Mesenchymal stem cell (in vitro differentiated cells and primary cell): ENCODE measurements at regions not wholly inside any gene's neighbourhood (a gene's known extent, or its start where the extent isn't known, plus 50 kb on each side); places are given as distances from the start of the nearest gene placed in this dataset.

Experiments
- DNase-seq: peaks from one replicate; pipeline ENCODE4 v3.0.0-alpha.2; 2013
- H2AFZ ChIP-seq: one replicate; pipeline ENCODE4 v1.6.1; 2013; ENCODE audit warnings: low read depth, mild to moderate bottlenecking, control low read depth, inconsistent platforms, low read length, moderate library complexity
- H2AK5ac ChIP-seq: 2 replicates; pipeline ENCODE4 v1.6.1; 2013; ENCODE audit warnings: low read length, moderate library complexity, mild to moderate bottlenecking, inconsistent platforms; ENCODE audit not compliant: severe bottlenecking
- H2BK120ac ChIP-seq: one replicate; pipeline ENCODE4 v1.6.1; 2013; ENCODE audit warnings: low read depth, mild to moderate bottlenecking, inconsistent platforms, low read length, moderate library complexity
- H2BK12ac ChIP-seq, 2 experiments: one replicate each; pipeline ENCODE4 v1.6.1; 2013; ENCODE audit warnings: inconsistent platforms in 2 of 2, low read length in 2 of 2, mild to moderate bottlenecking in 2 of 2, moderate library complexity in 2 of 2, control low read depth in 1 of 2
- H2BK15ac ChIP-seq: one replicate; pipeline ENCODE4 v1.6.1; 2013; ENCODE audit warnings: mild to moderate bottlenecking, low read depth, inconsistent platforms; ENCODE audit not compliant: poor library complexity, severe bottlenecking
- H2BK5ac ChIP-seq: 2 replicates; pipeline ENCODE4 v1.6.1; 2013; ENCODE audit warnings: low read depth, mild to moderate bottlenecking, low read length, control low read depth, inconsistent platforms; ENCODE audit not compliant: poor library complexity, severe bottlenecking
- H3K14ac ChIP-seq, 2 experiments: one replicate each; pipeline ENCODE4 v1.6.1; 2013; ENCODE audit warnings: inconsistent platforms in 2 of 2, low read length in 2 of 2, control low read depth in 1 of 2, mild to moderate bottlenecking in 1 of 2, moderate library complexity in 1 of 2
- H3K18ac ChIP-seq, 2 experiments: one replicate each; pipeline ENCODE4 v1.6.1; 2013; ENCODE audit warnings: inconsistent platforms in 2 of 2, low read length in 2 of 2, control low read depth in 1 of 2, low read depth in 1 of 2, mild to moderate bottlenecking in 1 of 2
- H3K23ac ChIP-seq, 2 experiments: one replicate each; pipeline ENCODE4 v1.6.1; 2013; ENCODE audit warnings: inconsistent platforms in 2 of 2, low read length in 2 of 2, mild to moderate bottlenecking in 2 of 2, moderate library complexity in 2 of 2, control low read depth in 1 of 2
- H3K27ac ChIP-seq: 2 replicates; pipeline ENCODE4 v1.5.1; 2013; ENCODE audit warnings: mild to moderate bottlenecking, moderate library complexity, low read length, control low read depth, inconsistent platforms; ENCODE audit not compliant: poor library complexity, severe bottlenecking
- H3K27me3 ChIP-seq, 2 experiments: 2 replicates each; pipeline versions ENCODE4 v1.6.1 to v1.7.0; 2013; ENCODE audit warnings: low read length in 2 of 2, mild to moderate bottlenecking in 2 of 2, moderate library complexity in 2 of 2, control low read depth in 1 of 2, inconsistent platforms in 1 of 2; ENCODE audit not compliant: control insufficient read depth in 1 of 2, insufficient read depth in 1 of 2
- H3K36me3 ChIP-seq, 2 experiments: 2 replicates each; pipeline versions ENCODE4 v1.6.1 to v1.7.0; 2013; ENCODE audit warnings: low read length in 2 of 2, control low read depth in 1 of 2, inconsistent platforms in 1 of 2, low read depth in 1 of 2, mild to moderate bottlenecking in 1 of 2; ENCODE audit not compliant: insufficient read depth in 2 of 2, control insufficient read depth in 1 of 2
- H3K4ac ChIP-seq, 2 experiments: one replicate each; pipeline ENCODE4 v1.6.1; 2013; ENCODE audit warnings: inconsistent platforms in 2 of 2, low read length in 2 of 2, mild to moderate bottlenecking in 2 of 2, moderate library complexity in 2 of 2, control low read depth in 1 of 2, low read depth in 1 of 2
- H3K4me1 ChIP-seq: 2 replicates; pipeline ENCODE4 v1.6.1; 2013; ENCODE audit warnings: low read depth, low read length, control low read depth; ENCODE audit not compliant: control insufficient read depth, insufficient read depth
- H3K4me2 ChIP-seq: 2 replicates; pipeline ENCODE4 v1.6.1; 2013; ENCODE audit warnings: low read length, mild to moderate bottlenecking, inconsistent platforms; ENCODE audit not compliant: poor library complexity, severe bottlenecking
- H3K4me3 ChIP-seq, 2 experiments: 2 replicates each; pipeline versions ENCODE4 v1.5.1 to v1.7.0; 2013; ENCODE audit warnings: low read length in 2 of 2, mild to moderate bottlenecking in 2 of 2, control low read depth in 1 of 2, low read depth in 1 of 2; ENCODE audit not compliant: insufficient read depth in 1 of 2
- H3K79me1 ChIP-seq: replicated peaks from 2 replicates; pipeline ENCODE4 v1.6.1; 2013; ENCODE audit warnings: mild to moderate bottlenecking, control low read depth, low read length, inconsistent platforms; ENCODE audit not compliant: poor library complexity, severe bottlenecking
- H3K9ac ChIP-seq: 2 replicates; pipeline ENCODE4 v1.7.0; 2013; ENCODE audit warnings: mild to moderate bottlenecking, low read length, moderate library complexity
- H3K9me3 ChIP-seq: 2 replicates; pipeline ENCODE4 v1.7.0; 2013; ENCODE audit warnings: mild to moderate bottlenecking, low read length; ENCODE audit not compliant: control insufficient read depth
- H4K8ac ChIP-seq: one replicate; pipeline ENCODE4 v1.6.1; 2013; ENCODE audit warnings: inconsistent platforms, mild to moderate bottlenecking, low read length, moderate library complexity
- H4K91ac ChIP-seq: one replicate; pipeline ENCODE4 v1.6.1; 2013; ENCODE audit warnings: mild to moderate bottlenecking, low read length, inconsistent platforms
- WGBS: methylation state at CpG from one replicate; pipeline ENCODE4 v1.1.7; 2013; ENCODE audit warnings: mixed read lengths; 5-methylcytosine and 5-hydroxymethylcytosine counted together

DNA sequence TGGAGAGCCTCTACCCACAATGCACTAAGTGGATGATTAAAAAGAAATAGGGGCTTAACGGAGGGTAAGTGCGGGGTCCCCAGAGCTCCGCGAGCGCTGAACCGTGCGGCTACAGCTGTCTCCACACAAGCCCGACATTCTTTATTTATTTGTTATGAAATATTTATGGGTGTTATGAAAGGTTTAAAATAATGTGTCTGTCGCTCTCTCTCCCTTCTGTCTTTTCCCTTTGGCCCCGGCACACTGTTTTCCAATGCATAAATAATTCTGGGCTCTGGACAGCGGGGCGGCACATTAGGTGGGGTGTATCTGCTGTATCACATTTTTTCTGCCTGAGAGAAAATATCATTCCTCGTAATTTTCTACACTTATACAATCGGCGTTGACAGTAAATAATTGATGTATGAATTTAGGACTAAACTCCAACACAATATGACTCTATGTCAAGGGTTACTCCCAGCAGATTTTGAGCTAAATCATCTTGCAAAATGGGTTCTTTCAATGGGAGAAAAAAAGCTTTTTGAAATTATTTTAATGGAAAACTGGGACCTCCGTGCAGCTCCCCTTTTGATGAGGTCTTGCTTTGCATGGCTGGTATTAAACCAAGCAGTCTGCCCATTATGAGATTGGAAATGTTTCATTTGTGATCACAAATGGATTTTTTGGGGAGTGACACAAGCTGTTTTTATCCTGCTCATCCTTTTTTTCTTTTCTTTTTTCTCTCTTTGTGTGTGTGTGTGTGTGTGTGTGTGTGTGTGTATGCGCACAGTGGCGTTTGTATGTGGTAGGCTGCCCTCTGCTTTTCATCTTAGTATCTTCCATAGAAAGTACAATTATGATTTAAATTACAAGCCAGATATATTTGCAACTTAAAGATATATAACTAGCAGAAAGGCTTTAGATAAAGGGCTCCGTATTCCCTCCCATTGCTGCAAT lies 370.6 kb upstream of the IRX4 start:
- Histone ChIP-seq H3K9ac (no peak overlapping the region), H3K4me1 (no peaks in the 10 kb centered on the region), H3K79me1 (no peaks in the 10 kb centered on the region), H3K36me3 (no peaks in the 10 kb centered on the region), H2BK15ac (no peak overlapping the region), H3K27me3 (peaks cover 0 to 2% of the 10 kb centered on the region in 2 experiments), H4K8ac (no peak overlapping the region), H2AFZ (no peak overlapping the region), H3K23ac (no peak overlapping the region), H3K4me2 (no peak overlapping the region), H2BK120ac (no peak overlapping the region), H3K4ac (no peak overlapping the region), H2BK5ac (no peak overlapping the region), H2AK5ac (no peak overlapping the region), H3K9me3 (no peaks in the 10 kb centered on the region), H3K18ac (no peak overlapping the region), H3K27ac (no peak overlapping the region), H3K4me3 (no peak overlapping the region), H4K91ac (no peak overlapping the region), H2BK12ac (no peak overlapping the region), H3K14ac (no peak overlapping the region)
- 67% methylated on average over 4 of the region's 19 CpGs for WGBS
- no peak for DNase-seq

GRCh38 chr5:2251751-2252150 lies 369.0 kb upstream of the IRX4 start:
- Histone ChIP-seq H2AFZ (no peak overlapping the region), H2BK5ac (no peak overlapping the region), H3K36me3 (no peaks in the 10 kb centered on the region), H3K4ac (no peak overlapping the region), H4K8ac (no peak overlapping the region), H3K79me1 (no peaks in the 10 kb centered on the region), H3K4me3 (no peak overlapping the region), H4K91ac (no peak overlapping the region), H3K27me3 (peaks cover 0 to 2% of the 10 kb centered on the region in 2 experiments), H3K4me1 (no peaks in the 10 kb centered on the region), H3K4me2 (no peak overlapping the region), H3K14ac (no peak overlapping the region), H2BK120ac (no peak overlapping the region), H2BK12ac (no peak overlapping the region), H3K23ac (no peak overlapping the region), H3K27ac (no peak overlapping the region), H2AK5ac (no peak overlapping the region), H3K9ac (no peak overlapping the region), H3K9me3 (no peaks in the 10 kb centered on the region), H2BK15ac (no peak overlapping the region), H3K18ac (no peak overlapping the region)
- 72% methylated on average over 10 of the region's 10 CpGs for WGBS
- no peak for DNase-seq

GRCh38 chr5:2251298-2251697 lies 368.6 kb upstream of the IRX4 start:
- Histone ChIP-seq H3K9ac (no peak overlapping the region), H3K9me3 (no peaks in the 10 kb centered on the region), H3K18ac (no peak overlapping the region), H2BK120ac (no peak overlapping the region), H3K4me2 (no peak overlapping the region), H3K4me3 (no peak overlapping the region), H2AK5ac (no peak overlapping the region), H3K23ac (no peak overlapping the region), H2BK12ac (no peak overlapping the region), H4K8ac (no peak overlapping the region), H3K27ac (no peak overlapping the region), H3K14ac (no peak overlapping the region), H3K27me3 (peaks cover 0 to 2% of the 10 kb centered on the region in 2 experiments), H3K4me1 (no peaks in the 10 kb centered on the region), H2BK15ac (no peak overlapping the region), H3K4ac (no peak overlapping the region), H4K91ac (no peak overlapping the region), H3K36me3 (no peaks in the 10 kb centered on the region), H2AFZ (no peak overlapping the region), H2BK5ac (no peak overlapping the region), H3K79me1 (no peaks in the 10 kb centered on the region)
- no peak for DNase-seq
- WGBS: 67% methylated on average over 7 of the region's 7 CpGs

- H2BK12ac ChIP-seq: no peak overlapping the region
- no peak overlapping the region for H4K91ac ChIP-seq
- no peak overlapping the region for H3K18ac ChIP-seq
- H3K14ac ChIP-seq: no peak overlapping the region
- no peak overlapping the region for H3K4me2 ChIP-seq
- H3K23ac ChIP-seq: no peak overlapping the region
- H2BK15ac ChIP-seq: no peak overlapping the region
- no peaks in the 10 kb centered on the region for H3K9me3 ChIP-seq
- H3K79me1 ChIP-seq: no peaks in the 10 kb centered on the region
- H3K36me3 ChIP-seq: no peaks in the 10 kb centered on the region
- no peaks in the 10 kb centered on the region for H3K4me1 ChIP-seq
- no peak overlapping the region for H2BK5ac ChIP-seq
- no peak overlapping the region for H2BK120ac ChIP-seq
- no peak overlapping the region for H3K27ac ChIP-seq
- no peak overlapping the region for H3K4me3 ChIP-seq
- DNase-seq: no peak
- no peak overlapping the region for H4K8ac ChIP-seq
- WGBS: 89% methylated on average over 12 of the region's 12 CpGs
- H2AK5ac ChIP-seq: no peak overlapping the region
- H3K4ac ChIP-seq: no peak overlapping the region
- H2AFZ ChIP-seq: no peak overlapping the region
- peaks cover 0 to 2% of the 10 kb centered on the region in 2 experiments for H3K27me3 ChIP-seq
- no peak overlapping the region for H3K9ac ChIP-seq
These were observed 367.7 kb upstream of the IRX4 start for GRCh38 chr5:2250365-2250950.
